Testis (tissue), 2 donors: ENCODE measurements at regions not wholly inside any gene's neighbourhood (a gene's known extent, or its start where the extent isn't known, plus 50 kb on each side); places are given as distances from the start of the nearest gene placed in this dataset.

Experiments
- CTCF ChIP-seq, 3 experiments: fragments of 450-650 bp in 2 of 3; fragments of 200-600 bp in 1 of 3; sonication (generic) in 1 of 3; IDR thresholded peaks; one replicate each; pipeline ENCODE4 v1.5.1; 2016 to 2019; ENCODE audit warnings: antibody characterized with exemption in 3 of 3, mild to moderate bottlenecking in 2 of 3, moderate library complexity in 1 of 3
- POLR2A ChIP-seq: fragments of 450-650 bp; IDR thresholded peaks from one replicate; pipeline ENCODE4 v1.6.1; 2017; ENCODE audit warnings: antibody characterized with exemption, mild to moderate bottlenecking, moderate library complexity

GRCh38 chr9:129384491-129385210 lies 206.6 kb upstream of the IER5L start:
- TF ChIP-seq POLR2A (no peak), CTCF (IDR thresholded peaks at IDR 0.05) (no peak)
